PFSK-1 (cell line): ENCODE measurements at regions not wholly inside any gene's neighbourhood (a gene's known extent, or its start where the extent isn't known, plus 50 kb on each side); places are given as distances from the start of the nearest gene placed in this dataset.

Experiments
- FOXP2 ChIP-seq: optimal IDR thresholded peaks from 2 replicates; pipeline ENCODE3; 2011; ENCODE audit warnings: borderline replicate concordance, control low read depth, inconsistent platforms; ENCODE audit not compliant: insufficient read depth; ENCODE audit errors: extremely low read length, extremely low read depth
- POLR2AphosphoS5 ChIP-seq: IDR thresholded peaks from 2 replicates; pipeline ENCODE4 v1.6.1; 2012; ENCODE audit warnings: low read depth, mild to moderate bottlenecking, control low read depth, low read length, moderate library complexity
- SIN3A ChIP-seq: IDR thresholded peaks from 2 replicates; pipeline ENCODE4 v1.6.1; 2012; ENCODE audit warnings: mild to moderate bottlenecking, low read length, moderate library complexity, borderline replicate concordance; ENCODE audit not compliant: insufficient read depth
- TAF1 ChIP-seq: IDR thresholded peaks from 2 replicates; pipeline ENCODE4 v1.6.1; 2012; ENCODE audit warnings: low read length, control low read depth, borderline replicate concordance; ENCODE audit not compliant: insufficient read depth
- TF ChIP-seq, protein P1 (sequence below), 2 experiments: IDR thresholded peaks; 2 replicates each; pipeline versions ENCODE4 v1.6.1 to v1.8.0; 2011 to 2012; ENCODE audit warnings: low read depth in 2 of 2, low read length in 2 of 2, control low read depth in 1 of 2, inconsistent platforms in 1 of 2, mild to moderate bottlenecking in 1 of 2, moderate library complexity in 1 of 2; ENCODE audit not compliant: insufficient read depth in 1 of 2

DNA sequence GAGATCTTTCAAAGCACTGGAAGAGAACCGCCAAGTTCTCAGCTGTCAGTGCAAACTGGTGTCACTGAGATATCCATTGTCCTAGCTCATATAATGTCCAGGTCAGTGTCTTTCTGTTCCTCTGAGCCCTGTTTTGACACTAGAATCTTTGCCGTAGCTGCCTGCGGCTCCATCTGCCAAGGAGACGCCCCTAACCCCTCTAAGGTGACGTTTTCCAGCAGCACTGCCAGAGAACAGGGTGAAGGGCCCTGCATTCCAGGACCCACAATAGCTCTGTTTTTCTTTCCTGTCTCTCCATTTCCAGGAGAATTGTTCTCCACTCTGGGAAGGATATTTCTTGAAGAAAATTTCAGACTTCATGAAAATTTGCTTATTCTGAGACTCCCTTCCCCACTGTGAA lies 181.7 kb upstream of the SLC39A10 start:
- TF ChIP-seq TAF1: no peak
- TF ChIP-seq SIN3A: no peak
- TF ChIP-seq FOXP2: no peak
- TF ChIP-seq, protein P1, sequence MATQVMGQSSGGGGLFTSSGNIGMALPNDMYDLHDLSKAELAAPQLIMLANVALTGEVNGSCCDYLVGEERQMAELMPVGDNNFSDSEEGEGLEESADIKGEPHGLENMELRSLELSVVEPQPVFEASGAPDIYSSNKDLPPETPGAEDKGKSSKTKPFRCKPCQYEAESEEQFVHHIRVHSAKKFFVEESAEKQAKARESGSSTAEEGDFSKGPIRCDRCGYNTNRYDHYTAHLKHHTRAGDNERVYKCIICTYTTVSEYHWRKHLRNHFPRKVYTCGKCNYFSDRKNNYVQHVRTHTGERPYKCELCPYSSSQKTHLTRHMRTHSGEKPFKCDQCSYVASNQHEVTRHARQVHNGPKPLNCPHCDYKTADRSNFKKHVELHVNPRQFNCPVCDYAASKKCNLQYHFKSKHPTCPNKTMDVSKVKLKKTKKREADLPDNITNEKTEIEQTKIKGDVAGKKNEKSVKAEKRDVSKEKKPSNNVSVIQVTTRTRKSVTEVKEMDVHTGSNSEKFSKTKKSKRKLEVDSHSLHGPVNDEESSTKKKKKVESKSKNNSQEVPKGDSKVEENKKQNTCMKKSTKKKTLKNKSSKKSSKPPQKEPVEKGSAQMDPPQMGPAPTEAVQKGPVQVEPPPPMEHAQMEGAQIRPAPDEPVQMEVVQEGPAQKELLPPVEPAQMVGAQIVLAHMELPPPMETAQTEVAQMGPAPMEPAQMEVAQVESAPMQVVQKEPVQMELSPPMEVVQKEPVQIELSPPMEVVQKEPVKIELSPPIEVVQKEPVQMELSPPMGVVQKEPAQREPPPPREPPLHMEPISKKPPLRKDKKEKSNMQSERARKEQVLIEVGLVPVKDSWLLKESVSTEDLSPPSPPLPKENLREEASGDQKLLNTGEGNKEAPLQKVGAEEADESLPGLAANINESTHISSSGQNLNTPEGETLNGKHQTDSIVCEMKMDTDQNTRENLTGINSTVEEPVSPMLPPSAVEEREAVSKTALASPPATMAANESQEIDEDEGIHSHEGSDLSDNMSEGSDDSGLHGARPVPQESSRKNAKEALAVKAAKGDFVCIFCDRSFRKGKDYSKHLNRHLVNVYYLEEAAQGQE (IDR thresholded peaks at IDR 0.05; ENCODE audit: insufficient read depth in 1 of 2, low read depth in 2 of 2, low read length in 2 of 2): no peak
- TF ChIP-seq POLR2AphosphoS5: no peak

DNA sequence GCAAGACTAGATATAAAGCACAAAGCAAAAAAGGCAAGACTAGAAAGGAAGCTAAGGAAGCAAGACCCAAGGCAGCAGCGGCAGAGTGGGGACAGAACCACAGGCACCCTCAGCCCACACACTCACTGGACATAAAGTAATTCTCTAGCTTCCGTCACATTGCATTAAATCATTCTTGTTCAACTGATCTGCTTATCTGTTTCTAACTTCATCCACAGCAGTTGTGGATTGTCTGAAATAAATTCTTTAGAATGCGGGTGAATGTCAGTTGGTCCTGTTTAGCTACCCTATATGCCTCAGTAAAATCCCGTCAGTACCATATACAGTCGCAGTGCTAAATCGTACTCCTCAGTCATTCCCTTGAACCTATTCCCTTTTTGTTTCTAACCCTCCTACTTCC lies 183.2 kb upstream of the SLC39A10 start:
- TF ChIP-seq, protein P1 (IDR thresholded peaks at IDR 0.05; ENCODE audit: insufficient read depth in 1 of 2, low read depth in 2 of 2, low read length in 2 of 2): no peak
- TF ChIP-seq FOXP2 (no peak), TAF1 (no peak), POLR2AphosphoS5 (no peak), SIN3A (no peak)

DNA sequence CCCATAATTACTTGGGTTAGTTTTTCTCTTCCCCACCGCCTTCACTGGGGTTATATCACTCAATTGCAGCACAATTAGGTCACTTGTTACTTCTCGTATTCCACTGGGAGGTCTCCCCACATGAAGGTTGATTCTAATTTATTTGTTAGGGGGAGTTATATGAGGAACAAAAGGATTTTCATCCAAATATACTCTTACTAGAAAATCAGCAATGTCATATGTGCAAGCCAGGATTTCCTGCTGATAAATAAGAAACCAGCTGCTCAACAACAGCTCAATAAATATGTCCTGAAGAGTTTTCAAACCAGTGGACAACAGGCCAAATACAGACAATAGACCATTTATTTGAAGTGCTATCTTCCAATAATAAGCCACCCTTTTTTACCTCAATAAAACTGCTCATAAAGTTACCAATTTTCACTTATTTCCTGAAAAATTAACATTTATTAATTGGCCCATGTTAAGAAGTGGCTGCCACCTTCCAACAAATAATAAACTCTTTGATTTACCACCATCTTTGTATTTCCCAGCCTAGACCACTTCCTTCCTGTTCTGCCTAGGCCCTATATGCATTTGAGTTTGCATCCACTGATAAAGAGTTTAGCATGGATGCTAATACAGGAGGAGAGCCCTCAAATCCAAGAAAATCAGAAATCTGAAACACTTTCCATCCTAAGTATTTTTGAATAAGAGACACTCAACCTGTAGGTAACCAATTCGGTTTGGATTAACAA lies 184.4 kb upstream of the SLC39A10 start:
- TF ChIP-seq FOXP2 (no peak), POLR2AphosphoS5 (no peak), TAF1 (no peak), SIN3A (no peak)
- TF ChIP-seq, protein P1 (IDR thresholded peaks at IDR 0.05; ENCODE audit: insufficient read depth in 1 of 2, low read depth in 2 of 2, low read length in 2 of 2): no peak

DNA sequence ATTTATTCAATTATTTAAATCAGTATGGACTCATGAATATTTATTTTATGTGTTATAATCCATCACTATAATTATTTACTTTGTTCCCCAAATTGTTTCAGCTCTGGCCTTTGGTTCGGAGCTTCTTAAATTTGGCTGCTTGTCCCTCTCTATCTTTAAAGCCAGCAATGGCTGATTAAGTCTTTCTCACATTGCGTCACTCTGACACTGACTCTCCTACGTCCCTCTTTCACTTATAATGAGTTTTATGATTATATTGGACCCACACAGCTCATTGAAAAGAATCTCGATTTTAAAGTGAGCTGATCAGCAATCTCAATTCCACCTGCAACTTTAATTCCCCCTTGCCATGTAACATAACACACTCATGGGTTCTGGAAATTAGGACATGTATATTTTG lies 185.2 kb upstream of the SLC39A10 start:
- TF ChIP-seq TAF1: no peak
- TF ChIP-seq, protein P1 (IDR thresholded peaks at IDR 0.05; ENCODE audit: insufficient read depth in 1 of 2, low read depth in 2 of 2, low read length in 2 of 2): no peak
- no peak for TF ChIP-seq SIN3A
- no peak for TF ChIP-seq POLR2AphosphoS5
- no peak for TF ChIP-seq FOXP2
